NCI-H226 (cell line): ENCODE measurements at regions not wholly inside any gene's neighbourhood (a gene's known extent, or its start where the extent isn't known, plus 50 kb on each side); places are given as distances from the start of the nearest gene placed in this dataset.
A peak's percentile ranks its signal among the peaks of the same experiment; 100 is the strongest.

ENCODE experiments used
- DNase-seq: peaks from one replicate; pipeline ENCODE4 v3.0.0-alpha.2; 2015

DNA sequence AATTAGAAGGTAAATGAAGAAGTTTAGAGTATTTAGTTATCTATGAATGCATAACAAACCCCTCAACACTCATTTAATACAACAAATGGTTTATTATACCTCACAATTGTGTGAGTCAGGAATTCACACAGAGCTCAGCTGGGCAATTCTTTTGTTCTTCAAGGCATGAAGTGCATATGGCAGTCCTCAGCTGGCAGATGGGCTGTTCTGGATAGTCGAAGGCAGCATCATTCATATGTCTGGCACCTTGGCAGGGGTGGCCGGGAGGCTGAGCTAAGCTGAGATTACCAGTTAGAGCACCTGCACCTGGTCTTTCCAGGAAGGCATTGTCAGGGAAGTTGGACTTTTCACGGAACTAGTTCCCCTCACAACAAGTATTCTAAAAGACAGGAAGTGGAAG is 286.2 kb upstream of the DUSP10 start:
- no peak for DNase-seq

DNA sequence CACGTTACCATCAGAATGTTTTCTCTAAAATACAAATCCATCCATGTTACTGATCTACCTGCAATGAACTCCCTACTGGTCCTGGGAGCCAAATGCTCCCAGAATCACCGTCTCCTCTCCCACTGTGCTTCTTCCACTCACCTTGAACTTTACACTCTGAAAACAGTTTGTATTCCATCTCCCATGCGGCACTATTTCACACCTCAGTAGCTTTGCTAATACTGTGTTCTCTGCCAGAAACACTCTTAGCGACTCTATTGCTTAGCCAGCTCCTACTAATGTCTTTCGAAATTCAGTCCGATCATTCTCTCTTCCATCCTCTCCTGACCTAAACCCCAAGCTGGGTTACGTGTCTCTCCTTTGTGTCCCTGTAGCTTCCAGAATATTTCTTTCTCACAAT is 284.4 kb upstream of the DUSP10 start:
- DNase-seq: no peak

- DNase-seq: no peak
Observed at GRCh38 chr1:222023025-222023424, 281.1 kb upstream of the DUSP10 start.

GRCh38 chr1:222021129-222021528 is 279.2 kb upstream of the DUSP10 start:
- no peak for DNase-seq

- no peak for DNase-seq
Observed at GRCh38 chr1:222020553-222020952, 278.7 kb upstream of the DUSP10 start.

DNA sequence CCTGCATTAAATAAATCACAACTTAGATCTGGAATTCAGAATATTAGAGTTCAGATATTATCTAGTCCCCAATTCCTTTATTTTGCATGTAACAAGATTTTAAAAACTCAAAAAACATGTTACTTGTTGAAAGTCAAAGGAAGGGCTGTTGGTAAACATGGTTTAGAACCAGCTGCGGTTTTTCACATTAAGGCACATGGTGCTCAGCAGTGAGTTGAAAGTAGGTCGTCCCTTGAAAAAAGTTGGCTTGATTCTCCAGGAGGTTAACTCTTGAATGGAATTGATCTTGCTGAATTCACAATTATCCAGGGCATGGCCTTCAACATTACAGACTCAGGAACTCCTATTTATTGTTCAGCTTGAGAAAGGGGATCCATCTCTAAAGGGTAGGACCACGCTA is 277.1 kb upstream of the DUSP10 start:
- no peak for DNase-seq

GRCh38 chr1:222018041-222018440 is 276.2 kb upstream of the DUSP10 start:
- no peak for DNase-seq

DNA sequence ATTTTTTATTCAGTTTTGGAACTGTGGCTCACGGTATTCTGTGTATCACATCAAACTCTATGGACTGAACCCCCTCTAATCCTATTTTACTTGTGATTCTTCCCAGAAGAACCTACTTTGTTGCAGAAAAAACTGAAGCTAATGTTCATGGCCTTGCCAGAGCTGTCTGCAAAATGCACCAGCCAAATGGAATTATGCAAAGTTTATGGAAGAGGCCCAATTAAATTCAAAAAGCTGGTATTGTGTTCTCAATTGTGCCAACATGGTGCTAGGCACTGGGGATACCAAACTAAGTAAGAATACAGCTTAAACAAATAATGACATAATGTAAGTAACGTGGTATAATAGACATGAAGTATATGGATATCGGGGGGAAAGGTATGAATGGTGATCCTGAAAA is 273.8 kb upstream of the DUSP10 start:
- no peak for DNase-seq

GRCh38 chr1:222014001-222014400 is 272.1 kb upstream of the DUSP10 start:
- DNase-seq: no peak

DNA sequence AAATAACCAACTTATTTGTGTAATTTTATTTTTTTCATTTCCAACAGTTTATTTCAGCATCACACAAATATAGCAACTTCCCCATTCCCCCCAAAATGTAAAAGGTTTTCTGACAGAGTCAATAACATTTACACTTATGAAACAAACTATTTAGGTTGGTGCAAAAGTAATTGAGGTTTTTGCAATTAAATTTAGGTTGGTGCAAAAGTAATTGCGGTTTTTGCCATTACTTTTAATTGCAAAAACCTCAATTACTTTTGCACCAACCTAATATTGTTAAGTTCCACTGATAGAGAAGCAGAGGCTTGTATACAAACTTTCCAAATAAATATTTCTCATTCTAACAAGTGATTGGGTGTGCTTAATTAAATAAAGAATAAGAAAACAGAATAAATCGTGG is 270.9 kb upstream of the DUSP10 start:
- DNase-seq: no peak

- no peak for DNase-seq
Observed at GRCh38 chr1:222010306-222010705, 268.4 kb upstream of the DUSP10 start.

- no peak for DNase-seq
Observed at GRCh38 chr1:222009105-222009730, 267.3 kb upstream of the DUSP10 start.

DNA sequence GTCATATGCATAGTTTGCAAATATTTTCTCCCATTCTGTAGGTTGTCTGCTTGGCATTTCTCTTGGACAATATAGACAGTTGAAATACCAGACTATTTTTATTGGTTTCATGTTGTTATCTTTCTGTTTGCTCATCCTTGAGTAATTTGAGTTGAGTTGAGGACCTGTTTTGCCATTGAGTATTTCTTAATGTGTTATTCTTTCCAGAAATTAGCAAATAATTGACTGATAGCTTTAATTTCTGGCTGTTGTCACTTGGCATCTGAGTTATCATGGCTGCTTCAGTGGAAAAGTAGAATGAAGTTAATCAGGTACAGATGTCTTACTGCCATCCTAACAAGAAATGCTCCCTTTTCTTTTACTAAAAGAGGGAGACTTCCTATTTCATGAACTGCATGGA is 264.8 kb upstream of the DUSP10 start:
- no peak for DNase-seq

DNA sequence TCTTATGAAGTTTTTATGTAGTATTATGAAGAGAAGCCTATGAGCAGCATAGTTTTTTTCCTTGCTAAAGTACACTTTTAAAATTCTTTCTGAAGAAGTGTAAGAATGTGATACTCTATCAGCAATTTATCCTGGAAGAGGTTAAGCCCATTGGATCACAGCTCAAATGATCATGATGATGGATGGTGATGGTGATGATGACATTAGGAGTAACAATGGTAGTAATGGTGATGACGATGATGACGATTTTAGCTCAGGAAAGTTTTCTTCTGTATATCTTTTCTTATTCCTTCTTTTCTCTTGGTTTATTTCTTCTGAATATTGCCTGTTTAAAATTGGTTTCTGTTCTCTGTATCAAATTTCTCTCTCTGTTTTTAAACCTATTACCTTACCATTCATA is 262.9 kb upstream of the DUSP10 start:
- no peak for DNase-seq

- no peak for DNase-seq
Observed at GRCh38 chr1:222004034-222004433, 262.1 kb upstream of the DUSP10 start.

DNA sequence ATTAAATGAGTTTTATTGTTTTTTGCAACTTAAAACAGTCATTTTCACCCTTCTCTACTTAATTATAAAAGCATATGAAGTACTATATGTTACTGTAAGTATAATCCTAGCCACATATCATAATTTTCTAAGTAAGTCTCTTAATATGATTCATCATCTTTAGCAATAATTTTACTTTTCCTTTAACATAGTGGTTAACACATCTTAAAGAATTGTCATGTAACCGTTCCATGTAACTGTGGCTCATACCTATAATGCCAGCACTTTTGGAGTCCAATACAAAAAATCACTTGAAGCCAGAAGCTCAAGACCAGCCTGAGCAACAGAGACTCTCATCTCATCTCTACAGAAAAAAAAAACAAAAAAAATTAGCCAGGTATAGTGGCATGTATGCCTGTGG is 260.6 kb upstream of the DUSP10 start:
- no peak for DNase-seq

GRCh38 chr1:222000131-222000530 is 258.2 kb upstream of the DUSP10 start:
- no peak for DNase-seq

GRCh38 chr1:221998781-221999180 is 256.9 kb upstream of the DUSP10 start:
- no peak for DNase-seq

DNA sequence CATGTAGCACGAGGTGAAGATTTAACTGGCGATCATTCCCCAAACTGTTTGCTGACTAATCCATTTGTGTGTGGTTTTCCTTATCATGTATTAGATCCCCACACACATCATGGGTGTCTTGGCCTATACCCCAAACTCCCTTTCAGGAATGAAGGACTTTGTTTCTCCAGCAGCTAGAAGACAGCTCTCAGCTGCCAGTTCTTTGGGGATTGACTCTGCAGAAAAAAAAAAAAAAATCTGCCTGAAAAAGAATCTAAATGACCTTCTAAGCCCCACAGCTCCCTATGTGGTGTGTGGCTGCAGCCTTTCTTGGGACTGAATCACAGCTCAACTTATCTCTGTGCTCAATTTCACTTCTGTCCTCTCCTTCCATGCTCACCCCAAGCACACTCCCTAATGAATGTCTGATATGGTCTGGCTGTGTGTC is 256.3 kb upstream of the DUSP10 start:
- no peak for DNase-seq

DNA sequence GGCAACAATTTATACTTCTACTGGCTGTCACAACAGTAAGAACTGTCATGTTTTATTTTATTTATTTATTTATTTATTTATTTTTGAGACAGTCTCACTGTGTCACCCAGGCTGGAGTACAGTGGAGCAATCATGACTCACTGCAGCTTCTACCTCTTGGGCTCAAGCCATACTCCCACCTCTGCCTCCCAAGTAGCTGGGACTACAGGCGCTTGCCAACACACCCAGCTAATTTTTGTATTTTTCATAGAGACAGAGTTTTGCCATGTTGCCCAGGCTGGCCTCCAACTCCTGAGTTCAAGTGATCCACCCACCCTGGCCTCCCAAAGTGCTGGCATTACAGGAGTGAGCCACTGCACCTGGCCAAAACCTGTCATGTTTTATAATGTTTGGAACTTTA is 255.1 kb upstream of the DUSP10 start:
- DNase-seq: peak; percentile 22

GRCh38 chr1:221994939-221995338 is 253.1 kb upstream of the DUSP10 start:
- no peak for DNase-seq

DNA sequence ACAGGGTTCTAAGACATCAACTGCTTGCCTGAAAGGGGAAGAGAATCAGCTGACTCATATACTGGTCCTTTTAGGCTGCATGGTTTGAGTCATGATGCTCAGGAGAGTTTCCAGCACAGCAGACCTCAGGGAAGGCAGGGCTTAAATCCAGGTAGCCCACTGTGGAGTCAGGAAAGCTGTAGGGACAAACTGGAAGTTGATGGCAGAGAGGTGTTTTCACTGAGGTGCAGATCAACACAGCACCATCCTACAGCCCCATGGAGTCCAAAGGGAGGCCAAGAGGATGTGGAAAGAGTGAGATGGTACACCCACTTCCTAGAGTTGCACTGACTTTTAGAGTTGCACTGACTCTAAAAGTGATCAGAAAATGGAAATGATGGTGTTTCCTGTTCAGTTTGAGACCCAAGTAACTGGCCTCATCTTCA is 252.4 kb upstream of the DUSP10 start:
- DNase-seq: no peak

GRCh38 chr1:221993444-221993948 is 251.6 kb upstream of the DUSP10 start:
- DNase-seq: no peak

DNA sequence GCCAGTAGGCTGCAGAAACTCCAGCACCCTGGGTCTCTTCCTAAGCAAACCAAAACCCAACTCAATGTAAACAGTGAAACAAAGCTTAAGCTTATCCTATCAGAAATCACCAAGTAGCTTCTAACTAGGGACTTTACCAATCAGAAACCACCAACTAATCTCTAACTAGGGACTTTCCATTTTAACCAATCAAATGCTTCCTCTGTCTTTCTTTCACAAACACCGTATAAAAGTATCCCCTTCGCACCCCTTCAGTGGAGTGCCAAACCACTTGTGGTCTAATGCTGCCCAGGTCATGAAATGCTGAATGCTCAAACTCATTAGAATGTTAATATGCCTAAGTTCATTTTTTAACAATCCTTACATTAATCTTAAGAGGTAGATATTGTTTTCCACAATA is 250.5 kb upstream of the DUSP10 start:
- no peak for DNase-seq

GRCh38 chr1:221991221-221991620 is 249.3 kb upstream of the DUSP10 start:
- no peak for DNase-seq
